Upper lobe of right lung (tissue), 1 donor: ENCODE measurements at regions not wholly inside any gene's neighbourhood (a gene's known extent, or its start where the extent isn't known, plus 50 kb on each side); places are given as distances from the start of the nearest gene placed in this dataset.

Source experiments
- ATAC-seq: fragments of 200-7000 bp; cut with Tn5 transposase; one replicate; pipeline ENCODE4 v1.9.1; 2020; ENCODE audit warnings: mild to moderate bottlenecking, moderate library complexity
- DNase-seq: peaks from one replicate; pipeline ENCODE4 v3.0.0-alpha.2; 2020
- H3K27ac ChIP-seq: fragments of 200-600 bp; one replicate; pipeline ENCODE4 v1.8.0; 2022
- H3K27me3 ChIP-seq: fragments of 200-600 bp; one replicate; pipeline ENCODE4 v1.8.0; 2022; ENCODE audit warnings: mild to moderate bottlenecking
- H3K36me3 ChIP-seq: fragments of 200-600 bp; one replicate; pipeline ENCODE4 v1.8.0; 2022
- H3K4me1 ChIP-seq: fragments of 200-600 bp; one replicate; pipeline ENCODE4 v1.8.0; 2022
- H3K4me3 ChIP-seq: fragments of 200-600 bp; one replicate; pipeline ENCODE4 v1.8.0; 2022; ENCODE audit warnings: mild to moderate bottlenecking
- H3K9me3 ChIP-seq: fragments of 200-600 bp; one replicate; pipeline ENCODE4 v1.8.0; 2022
- intact Hi-C: fragments of 100-400 bp; cut with DNase I; formaldehyde crosslinking; loops from one replicate; pipeline ENCODE4 v1.11.0; 2022
- TF ChIP-seq, protein P1 (sequence below): fragments of 200-600 bp; IDR thresholded peaks from one replicate; pipeline ENCODE4 v1.8.0; 2022; ENCODE audit warnings: antibody characterized with exemption
- donor health status: DM: no; HTN: yes; CAD: no; lungs with severe emphysema.

DNA sequence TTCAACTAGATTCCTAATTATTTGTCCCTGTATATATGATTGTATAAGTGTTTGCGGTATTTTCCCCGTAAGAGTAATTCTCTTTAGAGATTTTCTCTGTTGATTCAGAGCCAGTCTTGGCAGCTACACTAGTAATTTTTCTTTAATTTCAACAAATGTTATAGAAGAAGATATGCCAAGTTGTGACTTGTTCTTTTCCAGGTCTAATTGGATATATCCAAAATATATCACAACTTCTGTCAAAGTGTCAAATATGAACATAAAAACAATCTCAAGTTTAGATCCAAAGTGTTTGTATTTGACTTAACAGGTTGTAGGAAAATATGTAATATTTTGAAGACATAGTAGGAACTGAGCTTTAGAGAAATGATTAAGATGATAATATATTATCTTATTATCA is 733.9 kb upstream of the SLITRK5 start:
- TF ChIP-seq, protein P1, sequence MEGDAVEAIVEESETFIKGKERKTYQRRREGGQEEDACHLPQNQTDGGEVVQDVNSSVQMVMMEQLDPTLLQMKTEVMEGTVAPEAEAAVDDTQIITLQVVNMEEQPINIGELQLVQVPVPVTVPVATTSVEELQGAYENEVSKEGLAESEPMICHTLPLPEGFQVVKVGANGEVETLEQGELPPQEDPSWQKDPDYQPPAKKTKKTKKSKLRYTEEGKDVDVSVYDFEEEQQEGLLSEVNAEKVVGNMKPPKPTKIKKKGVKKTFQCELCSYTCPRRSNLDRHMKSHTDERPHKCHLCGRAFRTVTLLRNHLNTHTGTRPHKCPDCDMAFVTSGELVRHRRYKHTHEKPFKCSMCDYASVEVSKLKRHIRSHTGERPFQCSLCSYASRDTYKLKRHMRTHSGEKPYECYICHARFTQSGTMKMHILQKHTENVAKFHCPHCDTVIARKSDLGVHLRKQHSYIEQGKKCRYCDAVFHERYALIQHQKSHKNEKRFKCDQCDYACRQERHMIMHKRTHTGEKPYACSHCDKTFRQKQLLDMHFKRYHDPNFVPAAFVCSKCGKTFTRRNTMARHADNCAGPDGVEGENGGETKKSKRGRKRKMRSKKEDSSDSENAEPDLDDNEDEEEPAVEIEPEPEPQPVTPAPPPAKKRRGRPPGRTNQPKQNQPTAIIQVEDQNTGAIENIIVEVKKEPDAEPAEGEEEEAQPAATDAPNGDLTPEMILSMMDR = no peak
- no peaks in the 10 kb centered on the region for H3K9me3 ChIP-seq
- H3K27me3 ChIP-seq = no peaks in the 10 kb centered on the region
- DNase-seq (no peak), ATAC-seq (no peak)
- H3K36me3 ChIP-seq = no peaks in the 10 kb centered on the region
- intact Hi-C loops = no loop called here
- no peaks in the 10 kb centered on the region for H3K4me1 ChIP-seq
- H3K4me3 ChIP-seq = no peak overlapping the region
- H3K27ac ChIP-seq = no peak overlapping the region

GRCh38 chr13:86945584-86945983 is 725.6 kb upstream of the SLITRK5 start:
- TF ChIP-seq, protein P1 = no peak

DNA sequence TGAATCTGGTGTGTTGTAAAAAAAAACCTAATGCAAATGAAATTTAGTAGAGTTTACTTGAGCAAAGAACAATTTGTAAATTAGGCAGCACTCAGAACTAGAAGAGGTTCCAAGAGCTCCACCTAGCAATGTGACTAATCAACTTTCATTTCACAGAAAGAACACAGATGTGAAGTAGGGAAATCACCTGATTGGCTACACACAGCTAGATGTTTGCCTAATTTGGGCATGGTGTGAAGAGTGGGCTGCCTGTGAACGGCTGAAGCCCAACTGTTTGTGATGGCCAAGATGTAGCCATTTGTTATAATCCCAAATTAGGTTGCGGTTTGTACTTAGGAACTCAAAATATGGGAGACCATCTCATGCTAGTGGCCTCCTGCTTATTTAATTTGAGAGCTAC is 724.4 kb upstream of the SLITRK5 start:
- TF ChIP-seq, protein P1 = no peak
- Histone ChIP-seq H3K4me1 (no peaks in the 10 kb centered on the region), H3K4me3 (no peak overlapping the region), H3K36me3 (no peaks in the 10 kb centered on the region), H3K9me3 (no peaks in the 10 kb centered on the region), H3K27ac (no peak overlapping the region), H3K27me3 (no peaks in the 10 kb centered on the region)
- intact Hi-C loops = no loop called here
- DNase-seq = no peak
- no peak for ATAC-seq

More at GRCh38 chr13:86945584-86945983, 725.6 kb upstream of the SLITRK5 start:
- intact Hi-C loops = no loop called here
- Histone ChIP-seq H3K4me3 (no peak overlapping the region), H3K36me3 (no peaks in the 10 kb centered on the region), H3K27ac (no peak overlapping the region), H3K4me1 (no peaks in the 10 kb centered on the region), H3K27me3 (no peaks in the 10 kb centered on the region), H3K9me3 (no peaks in the 10 kb centered on the region)
- no peak for DNase-seq
- no peak for ATAC-seq

- Histone ChIP-seq H3K36me3 (no peaks in the 10 kb centered on the region), H3K27ac (no peak overlapping the region), H3K4me1 (no peaks in the 10 kb centered on the region), H3K27me3 (no peaks in the 10 kb centered on the region), H3K9me3 (no peaks in the 10 kb centered on the region), H3K4me3 (no peak overlapping the region)
- TF ChIP-seq, protein P1 = no peak
- DNase-seq = no peak
- ATAC-seq = no peak
- intact Hi-C loops = no loop called here
Observed at GRCh38 chr13:86954341-86954740, 716.8 kb upstream of the SLITRK5 start.

- Histone ChIP-seq H3K36me3 (no peaks in the 10 kb centered on the region), H3K4me3 (no peak overlapping the region), H3K4me1 (no peaks in the 10 kb centered on the region), H3K9me3 (no peaks in the 10 kb centered on the region), H3K27me3 (no peaks in the 10 kb centered on the region), H3K27ac (no peak overlapping the region)
- intact Hi-C loops = no loop called here
- TF ChIP-seq, protein P1 = no peak
- no peak for DNase-seq
- ATAC-seq = no peak
Observed at GRCh38 chr13:86960876-86961275, 710.3 kb upstream of the SLITRK5 start.
